HT-29 (cell line): ENCODE measurements at regions not wholly inside any gene's neighbourhood (a gene's known extent, or its start where the extent isn't known, plus 50 kb on each side); places are given as distances from the start of the nearest gene placed in this dataset.
"Not testable (repeated sequence)": the region's sequence is repeated elsewhere in the genome, so short reads cannot be mapped to it uniquely, and the experiment has no call there.

Source experiments
- DNase-seq: peaks from one replicate; pipeline ENCODE4 v3.0.0-alpha.2; 2015; ENCODE audit warnings: low spot score

DNA sequence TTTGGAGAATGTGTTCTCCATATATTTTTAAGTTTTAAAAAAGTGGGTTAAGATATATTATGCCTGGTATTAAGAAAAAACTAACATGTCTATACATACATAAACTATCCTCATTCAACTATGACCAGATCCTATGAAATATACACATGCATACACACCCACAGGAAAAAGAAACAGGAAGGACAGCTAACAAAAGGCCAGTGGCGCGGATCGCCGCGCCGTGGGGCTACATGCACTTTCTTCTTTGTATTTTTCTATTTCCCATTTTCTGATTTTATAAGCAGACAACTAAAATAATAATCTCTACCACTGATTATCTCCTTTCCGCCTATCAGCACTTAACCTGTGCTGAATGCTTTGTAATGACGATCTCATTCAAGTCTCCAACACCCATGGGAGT is 160.1 kb downstream of the OR4M2 start:
- no peak for DNase-seq

DNA sequence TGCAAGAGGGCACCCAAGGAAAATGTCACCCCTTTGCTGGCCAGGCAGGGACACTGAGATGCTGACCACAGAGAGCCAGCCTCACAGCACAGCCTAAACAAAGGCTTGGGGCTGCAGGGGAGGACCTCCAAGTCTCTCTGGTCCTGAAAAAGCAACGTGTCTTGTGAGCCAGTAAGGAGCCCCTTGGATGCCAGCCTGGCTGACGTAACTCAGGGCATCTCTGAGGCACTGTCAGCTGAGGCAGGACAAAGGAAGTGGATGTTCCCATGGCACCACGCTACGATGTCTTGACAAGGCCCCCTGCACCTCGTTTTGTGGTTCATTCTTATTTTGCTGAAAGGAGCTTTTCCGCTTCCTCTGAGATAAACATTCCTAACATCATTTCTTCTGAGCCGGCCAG is 160.7 kb downstream of the OR4M2 start:
- DNase-seq, result no peak

DNA sequence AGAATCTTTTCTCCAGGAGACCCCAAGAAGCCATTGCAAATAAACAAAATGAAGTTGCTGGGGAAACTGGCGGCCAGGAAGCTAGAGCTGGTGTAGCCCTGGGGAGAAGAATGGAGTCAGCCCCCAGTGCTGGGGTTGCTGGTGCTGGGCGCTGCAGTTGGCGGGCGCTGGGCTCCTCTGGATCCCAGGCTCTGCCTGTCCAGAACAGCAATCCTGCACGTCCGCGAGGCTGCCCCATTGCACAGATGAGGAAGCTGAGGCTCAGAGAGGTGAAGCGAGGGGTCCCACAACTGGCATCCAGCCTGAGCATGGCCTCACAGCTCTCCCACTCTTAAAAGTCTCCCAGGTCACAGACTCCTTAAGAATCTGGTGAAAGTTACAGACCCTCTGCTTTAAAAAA is 161.1 kb downstream of the OR4M2 start:
- no peak for DNase-seq

DNA sequence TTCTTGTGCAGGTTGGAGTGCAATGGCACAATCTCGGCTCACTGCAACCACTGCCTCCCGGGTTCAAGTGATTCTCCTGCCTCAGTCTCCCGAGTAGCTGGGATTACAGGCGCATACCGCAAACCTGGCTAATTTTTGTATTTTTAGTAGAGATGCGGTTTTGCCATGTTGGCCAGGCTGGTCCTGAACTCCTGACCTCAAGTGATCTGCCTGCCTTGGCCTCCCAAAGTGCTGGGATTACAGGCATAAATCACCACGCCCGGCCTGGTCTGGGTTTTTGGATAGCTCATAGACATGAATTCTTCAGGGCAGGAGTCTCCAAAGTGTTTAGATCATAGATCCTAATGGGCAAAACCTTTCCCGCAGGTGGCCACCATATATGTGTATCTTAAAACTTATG is 162.0 kb downstream of the OR4M2 start:
- not testable (repeated sequence) for DNase-seq

DNA sequence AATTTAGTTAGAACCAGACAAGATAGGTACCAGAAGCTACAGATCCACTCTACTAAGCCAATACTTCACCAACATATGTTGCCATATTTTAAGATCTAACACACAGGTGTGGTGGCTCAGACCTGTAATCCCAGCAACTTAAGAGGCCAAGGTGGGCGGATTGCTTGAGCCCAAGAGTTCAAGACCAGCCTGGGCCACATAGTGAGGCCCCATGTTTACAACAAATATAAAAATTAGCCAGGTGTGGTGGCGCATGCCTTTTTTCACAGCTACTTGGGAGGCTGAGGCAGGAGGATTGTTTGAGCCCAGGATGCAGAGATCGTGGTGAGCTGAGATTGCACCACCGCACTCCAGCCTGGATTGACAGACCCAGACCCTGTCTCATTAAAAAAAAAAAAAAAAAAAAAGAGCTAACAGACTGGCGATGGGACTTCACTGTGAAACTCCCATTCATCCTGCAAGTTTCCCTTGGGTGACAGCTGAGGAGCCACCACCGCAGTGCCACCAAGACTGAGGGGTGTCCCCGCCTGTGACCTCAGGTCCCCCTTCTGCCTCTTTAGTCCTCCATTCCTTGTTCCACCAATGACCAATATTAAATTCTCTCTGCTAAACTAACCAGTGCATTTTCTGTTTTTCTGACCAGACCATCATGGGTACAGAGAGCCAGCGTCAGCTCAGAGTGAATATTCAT is 163.3 kb downstream of the OR4M2 start:
- no peak for DNase-seq

DNA sequence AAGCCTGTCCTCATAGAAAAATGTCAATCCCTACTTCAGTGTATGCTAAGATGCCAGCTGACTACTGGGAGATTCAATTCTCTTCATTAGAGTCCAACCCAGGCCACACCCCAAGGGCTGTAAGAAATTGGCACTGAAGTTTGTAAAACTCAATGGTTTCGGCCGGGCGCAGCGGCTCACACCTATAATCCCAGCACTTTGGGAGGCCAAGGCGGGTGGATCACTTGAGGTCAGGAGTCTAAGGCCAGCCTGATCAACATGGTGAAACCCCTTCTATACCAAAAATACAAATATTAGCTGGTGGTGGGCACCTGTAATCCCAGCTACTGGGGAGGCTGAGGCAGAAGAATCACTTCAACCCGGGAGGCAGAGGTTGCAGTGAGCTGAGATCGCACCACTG is 169.2 kb downstream of the OR4M2 start:
- DNase-seq, result not testable (repeated sequence)

DNA sequence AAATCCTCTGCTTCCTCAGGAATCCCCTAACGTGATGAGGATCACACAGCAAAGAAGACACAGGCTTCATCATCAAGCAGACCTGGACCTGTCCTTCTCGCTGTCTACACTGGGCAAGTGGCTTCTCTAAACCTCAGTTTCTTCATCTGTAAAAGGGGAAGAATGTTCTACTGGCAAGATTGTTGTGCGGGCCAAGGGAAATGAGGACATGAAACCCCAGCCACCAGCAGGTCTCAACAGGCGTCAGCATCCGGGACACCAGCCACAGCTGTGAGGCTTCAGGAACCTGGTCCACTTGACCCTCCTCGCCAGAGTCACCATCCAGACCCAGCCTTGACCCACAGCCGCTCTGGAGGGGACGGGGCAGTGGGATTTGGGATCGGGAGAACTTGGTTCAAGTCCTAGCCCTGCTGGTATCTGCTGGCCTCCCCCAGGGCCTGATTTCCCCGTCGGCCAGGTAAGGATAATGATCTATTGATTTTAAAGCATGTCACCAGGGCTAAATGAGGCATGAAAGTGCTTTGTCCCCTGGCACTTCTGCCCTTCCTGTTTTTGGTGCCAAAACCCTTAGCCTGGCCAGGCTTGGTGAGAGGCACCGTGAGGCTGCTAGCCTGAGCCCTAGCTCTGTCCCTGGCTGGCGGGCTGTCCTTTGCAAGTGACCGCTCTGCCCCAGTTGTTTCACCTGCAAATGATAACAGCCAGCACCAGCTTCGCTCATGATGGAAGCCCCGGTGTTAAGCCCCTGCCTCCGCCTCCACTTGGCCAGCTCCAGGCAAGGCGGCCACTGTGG is 170.4 kb downstream of the OR4M2 start:
- DNase-seq, result not testable (repeated sequence)

DNA sequence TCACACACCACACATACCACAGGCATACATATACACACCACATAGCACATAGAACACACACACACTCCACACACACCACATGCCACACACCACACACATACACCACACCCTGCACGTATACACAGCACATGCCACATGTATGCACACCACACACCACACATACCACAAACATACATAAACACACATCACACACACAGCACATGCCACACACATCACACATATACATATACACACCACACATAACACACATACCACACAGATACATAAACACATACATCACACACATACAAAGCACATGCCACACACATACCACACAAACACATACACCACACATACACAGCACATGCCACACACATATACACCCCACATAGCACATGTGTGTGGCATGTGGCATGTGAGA is 171.1 kb downstream of the OR4M2 start:
- DNase-seq, result no peak

DNA sequence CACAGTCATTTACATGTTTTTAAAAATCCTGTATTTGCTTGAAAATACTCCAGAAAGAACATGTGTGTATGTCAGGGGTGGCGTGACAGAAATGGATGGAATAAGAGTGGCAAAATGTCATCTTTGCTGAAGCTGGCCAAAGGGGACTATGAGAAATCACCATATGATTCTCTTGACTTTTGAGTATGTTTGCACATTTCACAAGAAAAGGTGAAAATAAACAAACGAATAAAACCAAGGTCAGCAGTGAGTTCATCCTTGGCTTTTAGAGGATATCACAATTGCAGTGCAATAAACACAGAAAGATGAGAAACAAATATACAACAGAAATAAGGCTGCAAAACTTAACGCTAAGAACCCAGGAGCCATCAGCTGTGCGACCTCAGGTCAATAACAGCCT is 171.7 kb downstream of the OR4M2 start:
- DNase-seq, result not testable (repeated sequence)

DNA sequence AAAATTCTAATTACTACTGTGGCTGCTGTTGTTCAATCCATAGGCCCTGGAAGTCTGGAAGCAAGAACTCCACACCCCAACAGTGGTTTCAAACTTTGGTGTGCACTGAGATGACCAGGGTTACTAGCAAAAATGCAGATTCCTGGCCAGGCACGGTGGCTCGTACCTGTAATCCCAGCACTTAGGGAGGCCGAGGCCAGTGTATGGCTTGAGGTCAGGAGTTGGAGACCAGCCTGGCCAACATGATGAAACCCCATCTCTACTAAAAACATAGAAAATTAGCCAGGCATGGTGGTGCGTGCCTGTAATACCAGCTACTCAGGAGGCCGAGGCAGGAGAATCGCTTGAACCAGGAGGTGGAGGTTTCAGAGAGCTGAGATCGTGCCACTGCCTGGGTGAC is 172.2 kb downstream of the OR4M2 start:
- DNase-seq, result not testable (repeated sequence)

DNA sequence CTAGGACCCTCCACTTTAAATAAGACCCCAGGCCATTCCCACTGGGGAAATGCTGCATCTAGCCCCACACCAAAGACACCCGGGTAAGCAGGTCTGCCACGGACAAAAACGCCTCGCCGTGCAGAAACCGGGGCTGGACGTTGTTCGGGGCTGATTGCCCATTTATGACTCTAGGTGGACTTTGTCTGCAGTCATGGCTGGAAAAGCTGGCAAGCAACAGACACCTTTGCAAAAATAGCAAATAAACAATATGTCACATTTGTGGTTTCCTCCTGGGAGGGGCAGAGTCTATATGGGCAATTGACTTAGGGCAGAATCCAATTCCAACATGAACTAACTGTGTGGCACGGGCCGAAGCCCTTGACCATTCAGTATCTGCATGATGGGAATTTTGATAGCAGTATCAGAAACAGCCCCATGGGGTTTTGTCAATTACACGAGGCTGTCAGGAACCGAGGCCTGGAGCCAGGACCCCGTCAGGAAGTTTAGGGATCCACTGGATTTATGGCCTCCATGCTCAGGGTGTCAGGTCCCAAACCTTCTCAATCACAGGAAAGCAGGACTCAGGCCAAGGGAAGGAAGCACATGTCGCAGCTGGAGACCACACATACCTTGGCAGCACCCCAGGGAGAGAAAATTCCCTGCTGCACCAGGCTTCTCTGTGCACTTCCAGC is 172.8 kb downstream of the OR4M2 start:
- DNase-seq, result not testable (repeated sequence)

DNA sequence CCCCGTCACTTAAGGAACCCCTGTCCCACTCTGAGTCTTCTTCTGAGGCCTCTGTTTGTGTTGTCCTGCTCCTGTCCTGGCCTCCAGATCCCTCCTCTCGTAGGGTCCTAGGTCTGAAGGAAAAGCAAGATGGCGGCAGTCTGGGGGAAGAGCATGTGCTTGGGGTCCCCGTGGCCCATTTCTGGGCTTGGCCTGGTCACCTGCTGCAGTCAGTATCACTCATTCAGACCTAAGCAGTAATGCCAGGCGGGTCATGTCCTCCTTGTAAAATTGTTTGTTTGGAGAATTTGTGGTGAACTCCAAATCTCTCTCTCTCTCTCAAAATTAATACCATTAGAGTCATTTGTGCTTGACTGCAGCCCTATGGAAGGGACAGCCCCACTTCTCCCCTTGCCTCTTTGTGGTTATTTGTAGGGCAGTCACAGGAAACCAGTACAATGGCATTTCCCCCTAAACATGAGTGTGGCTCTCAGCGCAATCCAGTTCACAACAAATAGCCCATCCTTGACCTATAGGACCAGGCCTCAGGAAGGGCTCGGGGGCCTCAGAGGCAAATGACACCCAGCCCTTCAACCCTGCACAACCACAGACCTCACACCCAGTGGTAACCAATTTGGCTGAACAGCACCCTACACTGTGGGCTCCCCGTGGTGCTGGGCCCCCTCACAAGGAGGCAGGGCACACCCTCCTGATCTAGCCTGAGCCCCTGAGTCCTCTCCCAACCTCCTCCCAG is 173.5 kb downstream of the OR4M2 start:
- DNase-seq, result no peak

DNA sequence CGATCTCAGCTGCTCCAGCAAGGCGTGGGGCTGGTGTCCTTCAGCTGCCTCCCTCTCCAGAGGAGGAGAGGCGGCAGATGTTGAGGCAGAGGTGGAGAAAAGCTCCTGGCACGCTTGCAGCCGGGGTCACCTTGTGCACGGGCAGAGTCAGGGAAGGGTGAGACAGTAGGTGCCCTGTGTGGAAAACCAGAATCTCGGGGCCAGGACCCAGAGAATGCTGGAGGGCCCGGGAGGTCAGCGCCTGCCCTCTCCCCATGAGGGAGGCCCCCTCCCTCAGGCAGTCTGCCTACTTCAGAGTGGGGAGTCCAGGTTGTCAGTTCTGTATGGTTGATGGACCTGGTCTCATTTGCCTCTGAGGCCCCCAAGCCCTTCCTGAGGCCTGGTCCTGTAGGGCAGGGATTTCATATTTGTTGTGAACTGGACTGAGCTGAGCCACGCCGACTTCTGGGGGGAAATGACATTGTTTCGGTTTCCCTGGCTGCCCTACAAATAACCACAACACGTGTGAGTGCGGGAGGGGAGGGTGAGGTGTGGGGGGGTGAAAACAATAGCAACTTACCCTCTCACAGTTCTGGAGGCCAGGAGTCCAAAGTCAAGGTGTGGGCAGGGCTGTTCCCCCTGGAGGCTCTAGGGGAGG is 174.2 kb downstream of the OR4M2 start:
- DNase-seq, result not testable (repeated sequence)

DNA sequence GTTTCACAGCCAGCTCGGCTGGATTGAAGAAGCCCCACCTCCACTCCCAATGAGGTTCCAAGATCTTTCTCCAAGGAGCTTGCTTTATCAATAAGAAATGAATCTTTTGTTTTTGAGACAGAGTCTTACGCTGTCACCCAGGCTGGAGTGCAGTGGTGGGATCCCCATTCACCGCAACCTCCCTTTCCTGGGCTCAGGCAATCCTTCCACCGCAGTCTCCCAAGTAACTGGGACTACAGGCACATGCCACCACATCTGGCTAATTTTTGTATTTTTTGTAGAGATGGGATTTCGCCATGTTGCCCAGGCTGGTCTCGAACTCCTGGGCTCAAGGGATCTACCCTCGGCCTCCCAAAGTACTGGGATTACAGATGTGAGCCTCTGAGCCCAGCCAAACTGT is 175.3 kb downstream of the OR4M2 start:
- not testable (repeated sequence) for DNase-seq

DNA sequence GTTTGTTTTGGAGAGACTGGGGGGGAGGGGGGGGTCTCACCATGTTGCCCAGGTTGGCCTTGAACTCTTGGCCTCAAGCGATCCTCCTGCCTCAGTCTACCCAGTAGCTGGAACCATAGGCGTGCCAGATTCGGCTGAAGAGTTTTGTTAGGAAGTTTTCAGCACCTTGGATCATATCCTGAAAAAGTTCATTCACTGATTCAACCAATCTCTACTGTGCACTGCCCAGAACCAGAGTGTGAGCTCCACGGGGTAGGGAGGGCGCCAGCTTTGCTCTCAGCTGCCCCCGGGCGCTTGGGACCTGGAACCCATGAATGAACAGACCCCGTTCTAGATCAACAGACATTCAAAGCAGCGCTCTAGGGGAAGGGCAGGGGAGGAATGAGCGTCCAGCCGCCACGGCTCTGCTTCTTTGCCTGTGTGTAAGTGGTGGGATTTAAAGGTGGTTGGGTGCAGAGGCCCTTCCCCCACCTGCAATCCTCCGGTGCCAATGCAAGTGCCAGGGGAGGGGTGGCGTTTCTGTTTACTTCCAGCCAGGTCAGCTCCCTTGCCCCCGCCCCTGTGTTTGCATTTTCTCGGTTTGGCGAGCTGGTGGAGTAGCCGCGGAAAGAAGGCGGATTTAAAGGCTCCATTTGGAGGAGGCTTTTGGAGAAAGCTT is 176.2 kb downstream of the OR4M2 start:
- not testable (repeated sequence) for DNase-seq

DNA sequence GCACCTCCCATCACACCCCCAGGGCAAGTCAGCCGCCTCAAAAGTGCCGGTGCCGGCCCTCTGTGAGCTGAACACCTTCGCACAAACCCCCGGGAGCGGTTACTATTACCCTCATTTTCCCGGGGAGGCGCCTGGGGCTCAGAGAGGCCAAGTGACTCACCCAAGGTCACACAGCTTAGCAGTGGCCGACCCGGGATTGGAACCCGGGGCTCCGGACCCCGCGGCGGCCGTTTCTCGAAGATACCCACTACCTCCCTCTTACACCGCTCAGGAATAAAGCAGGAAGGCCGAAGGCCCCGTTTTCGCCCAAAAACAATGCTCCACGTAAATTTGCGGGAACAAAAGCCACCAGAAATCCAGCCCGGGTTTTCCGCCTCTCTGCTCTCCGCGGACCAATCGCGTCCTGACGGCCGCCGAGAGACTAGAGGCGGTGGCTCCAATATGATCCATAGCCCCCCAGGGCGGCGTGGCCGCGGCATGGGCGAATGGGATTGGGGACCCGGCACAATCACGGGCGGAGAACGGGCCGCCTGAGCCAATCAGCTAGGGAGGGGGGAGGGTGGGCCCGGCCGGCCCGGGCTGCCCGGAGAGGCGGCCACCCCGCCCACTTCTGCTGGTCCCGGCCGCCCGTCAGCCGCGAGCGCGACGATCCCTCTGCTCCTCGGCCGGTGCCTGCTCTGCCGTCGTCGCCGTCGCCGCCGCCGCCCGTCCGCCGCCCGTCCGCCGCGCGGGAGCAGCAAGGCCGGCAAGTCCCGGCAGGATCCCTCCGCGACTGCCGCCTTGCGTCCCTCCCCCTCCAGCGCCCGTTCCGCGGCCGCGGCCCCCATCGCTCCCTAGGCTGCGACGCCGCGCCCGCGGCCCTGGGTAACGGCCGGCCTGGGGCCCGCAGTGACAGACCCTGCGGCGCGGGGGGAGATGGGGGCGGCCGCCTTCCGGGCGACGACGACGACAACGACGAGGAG is 177.0 kb downstream of the OR4M2 start:
- DNase-seq, result no peak

DNA sequence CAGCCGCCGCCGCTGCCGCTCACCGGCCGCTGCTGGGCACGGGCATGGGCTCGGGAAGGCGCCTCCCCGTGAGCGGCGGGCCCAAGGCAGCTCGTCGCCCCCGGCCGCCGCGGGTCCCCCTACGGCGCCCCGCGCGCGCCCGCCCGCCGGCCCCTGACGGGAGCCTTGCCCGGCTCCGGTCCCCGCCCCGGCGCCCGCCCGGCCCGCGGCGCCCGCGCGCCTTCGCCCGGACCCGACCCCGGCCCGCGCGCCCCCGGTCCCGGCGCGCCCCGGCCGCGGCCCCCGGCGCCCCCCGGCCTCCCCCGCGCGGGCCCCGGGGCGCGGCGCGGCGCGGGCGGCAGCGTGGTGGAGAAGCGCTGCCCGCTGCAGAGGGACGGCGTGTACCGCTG is 177.7 kb downstream of the OR4M2 start:
- DNase-seq, result no peak

DNA sequence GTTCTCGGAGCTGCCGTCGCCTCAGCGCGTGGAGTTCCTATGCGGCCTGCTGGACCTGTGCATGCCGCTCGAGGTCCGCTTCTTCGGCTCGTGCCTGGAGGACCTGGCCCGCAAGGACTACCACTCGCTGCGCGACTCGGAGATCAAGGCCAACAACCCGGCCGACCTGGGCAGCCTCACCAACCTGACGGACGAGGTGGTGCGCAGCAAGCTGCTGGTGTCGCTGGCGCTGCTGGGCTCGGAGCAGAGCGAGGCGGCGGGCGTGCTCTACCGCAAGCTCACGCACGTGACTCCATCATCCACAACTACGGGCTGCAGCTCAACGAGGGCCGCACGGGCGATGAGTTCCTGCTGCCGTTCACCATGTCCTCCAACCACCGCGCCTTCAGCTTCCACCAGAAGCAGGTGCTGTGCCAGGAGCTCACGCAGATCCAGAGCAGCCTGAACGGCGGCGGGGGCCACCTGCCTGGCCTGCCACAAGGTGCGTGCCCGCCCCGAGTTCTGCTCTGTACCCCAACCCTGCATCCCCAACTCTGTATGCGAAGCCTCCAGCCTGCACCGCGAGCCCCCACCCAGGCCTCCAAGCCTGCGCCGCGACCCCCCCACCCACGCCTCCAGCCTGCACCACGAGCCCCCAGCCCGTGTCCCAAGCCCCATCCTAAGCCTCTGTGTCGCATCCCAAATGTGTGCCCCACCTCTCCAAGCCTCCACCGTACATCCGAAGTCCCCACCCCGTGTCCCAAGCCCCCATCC is 178.2 kb downstream of the OR4M2 start:
- no peak for DNase-seq

DNA sequence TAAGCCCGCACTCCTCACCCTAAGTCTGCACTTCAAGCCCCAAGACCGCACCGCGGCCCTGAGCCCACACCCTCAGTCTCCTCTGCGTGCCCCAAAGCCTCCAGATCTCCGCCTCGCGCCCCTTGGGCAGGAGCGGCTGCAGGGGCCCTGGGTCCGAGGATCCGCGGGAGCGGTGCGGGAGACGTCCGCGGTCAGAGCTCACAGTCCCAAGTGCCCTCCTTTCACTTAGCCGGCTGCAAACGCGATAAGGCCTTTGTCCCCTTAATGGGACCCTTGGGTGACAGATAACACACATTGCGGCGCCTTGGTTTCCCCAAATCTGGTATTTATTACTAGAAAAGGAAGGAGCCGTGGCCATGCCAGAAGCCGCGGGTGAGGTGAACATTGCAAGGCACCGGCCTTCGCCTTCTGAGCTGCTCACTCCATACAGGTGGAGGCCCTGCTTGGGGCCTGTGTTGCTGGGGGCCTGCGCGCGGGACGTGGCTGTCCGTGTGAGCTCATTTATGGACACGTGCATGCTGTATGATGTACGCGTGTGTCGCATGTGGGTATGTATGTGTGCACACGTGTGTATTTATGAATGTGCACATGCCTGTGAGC is 178.9 kb downstream of the OR4M2 start:
- DNase-seq, result not testable (repeated sequence)
